NCI-H128 (cell line): ENCODE measurements at regions not wholly inside any gene's neighbourhood (a gene's known extent, or its start where the extent isn't known, plus 50 kb on each side); places are given as distances from the start of the nearest gene placed in this dataset.
A peak's percentile ranks its signal among the peaks of the same experiment; 100 is the strongest.

Experiments used
- DNase-seq: peaks from one replicate; lab custom pipeline; 2025; ENCODE audit not compliant: unreplicated experiment; lab: John Stamatoyannopoulos, UW

DNA sequence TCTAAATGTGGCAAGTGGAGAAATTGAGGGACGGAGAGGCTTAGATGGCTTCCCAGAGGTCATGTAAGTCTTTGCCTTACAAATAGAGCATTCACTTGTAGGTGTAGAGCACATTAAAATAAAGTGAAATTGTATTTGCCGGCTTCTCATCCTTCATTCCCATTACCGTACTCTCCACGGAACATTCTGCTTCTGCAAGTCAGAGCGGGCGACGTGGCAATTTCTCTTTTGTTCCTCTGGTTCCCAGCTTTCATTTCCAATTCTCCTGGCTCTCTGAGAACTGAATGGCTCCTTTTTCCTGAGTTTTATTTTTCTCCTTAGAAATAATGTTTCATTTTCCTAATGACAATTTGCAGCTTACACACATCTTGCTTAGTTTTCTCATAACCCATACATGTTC lies 51.3 kb upstream of the PFKP start:
- DNase-seq = no peak

DNA sequence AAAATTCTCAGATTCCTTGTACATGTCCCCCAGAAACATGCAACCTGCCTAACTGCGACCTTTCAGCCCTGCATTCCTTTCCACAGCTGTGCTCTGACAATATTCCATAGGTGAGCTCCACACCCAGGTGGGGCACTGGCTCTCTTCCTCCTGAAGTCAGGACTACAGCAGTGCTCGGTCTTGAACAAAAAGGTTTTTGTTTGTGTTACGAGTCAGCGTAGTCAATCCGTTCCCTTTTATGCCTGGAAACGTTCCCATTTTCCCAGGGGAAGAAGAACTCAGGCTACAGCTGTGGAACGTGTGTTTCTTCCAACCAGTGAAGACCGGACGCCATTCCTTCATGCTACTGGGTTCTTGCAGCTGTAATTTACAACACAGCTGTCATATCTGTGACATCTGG lies 52.4 kb upstream of the PFKP start:
- DNase-seq = no peak

DNA sequence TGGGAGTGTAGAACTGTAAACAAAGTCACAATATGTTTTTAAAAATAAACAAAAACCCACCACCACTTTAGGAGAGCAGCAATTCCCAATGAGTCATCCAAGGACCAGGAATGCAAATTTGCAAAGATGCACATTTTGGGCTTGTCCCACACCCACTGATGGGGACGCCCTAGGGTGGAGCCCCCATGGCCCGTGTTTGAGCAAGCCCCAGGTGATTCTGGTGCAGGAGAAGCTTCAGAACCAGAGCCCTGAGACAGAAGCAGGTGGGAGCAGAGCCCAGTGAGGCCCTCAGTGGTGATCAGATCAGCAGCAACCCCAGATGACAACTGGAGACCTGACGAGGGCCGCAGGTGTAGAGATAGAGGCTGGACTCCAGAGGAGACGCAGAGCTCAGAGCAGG lies 55.1 kb upstream of the PFKP start:
- no peak for DNase-seq

DNA sequence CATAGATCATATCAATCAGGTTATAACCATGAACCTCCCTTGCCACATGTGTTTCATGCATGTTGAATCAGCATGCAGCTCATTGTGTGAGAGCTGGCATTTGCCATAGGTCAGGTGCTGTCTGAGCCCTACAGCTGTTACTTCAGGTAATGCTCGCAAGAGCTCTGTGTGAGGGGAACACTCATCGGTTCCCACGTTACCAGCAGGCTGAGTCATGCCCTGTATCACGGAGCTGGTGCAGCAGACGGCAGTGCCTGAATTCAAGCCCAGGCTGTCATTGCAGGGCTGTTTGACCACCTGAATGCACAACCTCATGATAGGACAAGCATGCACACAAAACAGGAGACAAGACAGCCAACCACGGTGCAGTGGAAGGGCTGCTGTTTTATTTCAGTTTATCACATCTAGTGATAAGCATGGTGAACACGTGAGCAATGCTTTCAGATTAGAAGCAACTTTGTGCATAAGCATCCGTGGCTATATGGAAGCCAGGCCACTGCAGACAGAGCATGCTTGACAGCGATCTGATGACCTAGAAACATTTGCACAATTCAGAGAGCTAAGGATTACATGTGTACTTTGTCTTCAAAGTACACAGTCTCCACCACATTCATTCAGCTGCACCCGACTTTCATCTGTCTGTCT lies 56.4 kb upstream of the PFKP start:
- DNase-seq = peak; percentile 19

DNA sequence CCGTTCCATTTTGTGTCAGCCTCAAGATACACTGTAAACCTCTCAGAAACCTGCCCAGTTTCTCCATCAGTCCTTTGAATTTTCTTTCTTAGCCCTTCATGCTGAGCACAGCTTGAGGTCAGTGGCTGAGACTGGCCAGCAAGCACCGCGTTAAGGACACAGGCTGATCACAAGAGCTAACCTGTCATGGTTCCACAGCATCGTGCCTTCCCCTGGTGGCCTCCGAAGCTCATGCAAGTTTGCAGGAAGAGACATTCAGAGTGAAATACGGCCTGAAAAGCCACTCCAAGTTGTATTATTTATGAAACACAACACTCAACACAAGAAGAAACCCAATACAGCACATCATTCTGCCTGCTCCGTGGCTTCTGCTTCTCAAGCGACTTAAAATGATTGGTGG lies 57.0 kb upstream of the PFKP start:
- peak; percentile 19 for DNase-seq

DNA sequence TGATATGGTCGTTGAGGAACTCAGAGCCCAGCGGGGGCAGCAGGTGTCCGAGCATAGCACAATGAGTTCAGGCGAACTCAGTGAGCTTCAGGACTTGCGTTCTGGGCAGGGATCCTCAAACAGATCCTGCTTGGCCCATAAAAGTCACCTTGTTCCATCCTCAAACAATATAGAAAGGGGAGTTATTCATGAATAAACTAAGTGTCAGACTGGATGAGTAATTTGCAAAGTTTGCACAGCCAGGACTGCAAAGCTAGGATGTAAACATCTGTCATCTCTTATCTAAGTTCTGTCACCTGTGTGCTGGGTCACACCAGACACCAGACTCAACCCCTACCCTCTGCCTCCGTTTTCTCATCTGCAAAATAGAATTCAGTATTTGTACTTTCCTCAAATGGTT lies 58.0 kb upstream of the PFKP start:
- DNase-seq = no peak

DNA sequence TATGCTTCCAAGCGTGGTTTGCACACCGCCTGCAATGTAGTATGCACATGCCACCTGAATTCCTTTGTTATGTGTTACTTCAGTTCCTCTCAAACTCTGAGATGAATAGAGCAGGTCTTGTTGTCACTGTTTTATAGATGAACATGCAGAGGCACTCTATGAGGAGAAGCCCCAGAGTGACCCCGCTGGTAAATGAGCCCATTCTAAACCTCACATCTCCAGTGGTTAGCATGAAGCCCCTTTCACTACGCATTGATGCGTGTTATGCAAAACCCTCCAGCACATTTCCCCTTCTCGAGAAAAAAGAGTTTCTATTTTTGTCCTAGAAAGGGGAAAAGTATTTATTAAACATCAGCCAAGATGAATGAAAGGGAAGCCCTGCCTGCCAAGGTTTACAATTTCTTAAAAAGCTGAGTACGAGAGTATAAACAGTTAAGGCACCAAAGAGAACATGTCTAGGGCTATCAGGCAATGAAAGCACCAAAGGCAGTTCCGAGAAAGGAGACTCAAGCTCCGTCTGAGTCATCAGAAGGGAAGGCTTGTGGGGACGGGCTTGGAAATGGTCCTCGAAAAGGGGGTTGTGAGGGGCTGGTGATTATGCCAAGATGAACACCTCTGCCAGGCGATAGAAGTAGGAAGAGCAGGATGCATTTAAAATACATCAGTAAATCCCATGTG lies 58.7 kb upstream of the PFKP start:
- no peak for DNase-seq

DNA sequence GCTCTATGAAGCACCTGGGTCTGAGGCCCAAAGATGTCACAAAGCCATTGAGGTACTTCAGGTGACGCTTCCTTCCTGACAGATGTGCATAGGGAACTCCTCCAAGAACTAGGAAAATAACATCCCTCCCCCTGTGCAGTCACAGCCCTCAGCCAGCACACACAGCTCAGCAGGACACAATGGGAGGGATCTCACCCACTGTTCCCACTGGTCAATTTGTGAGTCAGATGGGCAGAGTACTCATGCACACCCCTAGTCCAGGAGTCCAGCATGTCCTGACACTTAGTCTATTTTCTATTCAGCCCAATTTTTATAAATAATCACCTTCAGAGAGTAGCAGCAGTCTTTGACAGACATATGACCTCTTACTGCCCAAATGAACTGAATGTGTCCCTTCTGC lies 60.7 kb upstream of the PFKP start:
- no peak for DNase-seq

DNA sequence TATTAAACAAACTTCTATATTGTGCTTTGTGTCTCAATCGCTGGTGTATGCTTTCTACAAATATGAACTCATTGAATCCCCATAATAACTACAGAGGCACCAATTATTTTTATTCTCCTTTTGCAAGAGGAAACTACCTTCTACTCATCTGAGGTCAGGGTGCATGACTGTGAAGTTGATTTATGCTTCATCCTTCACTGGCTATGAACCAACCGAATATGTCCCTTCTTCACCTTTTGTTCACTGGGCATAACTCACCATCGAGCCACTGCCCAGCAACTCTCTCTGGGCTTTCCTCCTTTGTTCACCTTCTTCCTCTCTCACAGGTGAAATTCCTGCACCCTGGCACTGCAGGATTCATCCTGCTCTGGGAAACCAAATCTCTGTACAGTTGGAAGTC lies 61.3 kb upstream of the PFKP start:
- no peak for DNase-seq

DNA sequence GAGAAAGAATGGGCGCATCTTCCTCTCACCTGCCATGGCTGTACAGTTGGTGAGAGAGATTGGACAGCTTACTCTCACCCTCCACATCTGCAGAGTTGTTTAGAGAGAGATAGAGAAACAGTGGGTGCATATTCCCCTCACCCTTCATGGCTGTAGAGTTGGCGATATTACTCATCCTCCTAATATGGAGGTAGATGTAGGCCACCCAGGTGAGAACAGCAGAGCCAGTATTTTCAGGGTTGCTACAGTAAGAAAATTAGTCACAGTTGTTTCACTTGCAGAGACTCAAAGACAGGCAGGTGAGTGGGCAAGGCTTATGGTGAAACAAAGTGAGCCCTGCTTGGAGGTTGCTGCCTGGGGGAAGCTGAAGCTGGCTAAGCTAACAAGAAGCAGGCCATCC lies 65.0 kb upstream of the PFKP start:
- DNase-seq = no peak

DNA sequence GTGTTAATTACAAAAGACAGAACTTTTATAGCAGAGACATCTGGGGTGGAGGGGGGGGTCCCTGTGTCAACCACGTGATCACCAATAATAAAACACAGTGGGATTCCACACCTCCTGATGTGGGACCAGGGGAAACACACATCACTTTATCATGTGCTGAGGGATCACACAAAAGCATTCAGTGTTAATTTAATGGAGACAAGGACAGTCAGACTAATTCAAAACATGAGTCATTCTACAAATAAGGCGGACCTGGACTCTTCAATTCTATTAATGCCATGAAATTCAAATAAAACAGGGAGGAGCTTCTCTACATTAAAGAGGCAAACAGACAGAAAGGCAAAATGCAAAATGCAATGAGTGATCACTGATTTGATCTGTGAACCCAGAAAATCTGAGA lies 67.3 kb upstream of the PFKP start:
- no peak for DNase-seq

DNA sequence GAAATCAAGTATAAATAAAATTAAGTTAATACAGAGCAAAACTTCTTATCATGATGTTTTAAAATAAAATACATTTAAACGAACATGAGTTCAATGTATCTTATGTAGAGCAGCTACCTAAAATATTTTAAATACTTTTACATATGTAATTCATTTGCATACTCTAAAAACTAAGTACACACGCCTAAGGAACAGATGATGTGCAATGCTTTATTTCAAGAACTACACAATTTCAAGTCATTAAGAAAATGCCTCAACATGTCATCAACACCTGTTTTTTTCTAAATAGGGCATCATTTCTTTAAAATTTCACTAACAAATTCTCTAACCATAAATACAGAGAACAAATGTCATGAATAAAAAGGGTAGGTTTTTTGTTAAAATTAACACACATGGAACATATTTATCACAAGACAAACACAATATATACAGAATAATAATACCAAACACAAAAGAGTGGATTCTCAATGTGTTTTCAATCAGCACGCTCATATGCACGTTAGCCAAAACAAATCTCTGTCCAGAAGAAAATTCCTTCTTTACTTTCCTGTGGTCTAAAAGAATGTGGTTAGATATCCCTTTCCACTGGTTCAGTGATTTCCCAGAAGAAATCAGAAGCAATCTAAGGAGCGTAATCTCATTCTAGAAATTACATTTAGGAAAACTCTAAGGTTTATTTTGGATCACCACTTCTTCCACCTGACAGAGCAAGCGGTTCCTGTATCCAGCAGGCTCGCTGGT lies 73.0 kb upstream of the PFKP start:
- no peak for DNase-seq

DNA sequence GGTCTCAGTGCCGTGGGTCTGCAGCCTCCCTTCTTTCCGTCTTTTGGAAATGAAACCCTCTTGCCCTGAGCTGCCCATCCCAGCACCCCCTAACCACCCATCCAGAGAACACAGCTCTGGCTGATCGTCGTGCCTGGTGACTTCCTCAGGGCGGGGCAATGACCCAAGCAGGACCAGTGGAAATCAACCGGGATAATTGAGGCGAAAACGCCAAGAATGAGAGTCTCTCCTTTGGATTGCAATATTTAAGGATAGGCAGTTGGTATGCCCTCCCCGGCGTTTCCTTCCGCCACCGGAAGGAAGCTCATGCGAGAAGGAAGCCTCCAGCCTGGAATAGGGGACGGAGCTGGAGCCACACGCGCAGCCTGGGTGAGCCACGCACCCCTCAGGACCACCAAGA lies 73.7 kb upstream of the PFKP start:
- no peak for DNase-seq

DNA sequence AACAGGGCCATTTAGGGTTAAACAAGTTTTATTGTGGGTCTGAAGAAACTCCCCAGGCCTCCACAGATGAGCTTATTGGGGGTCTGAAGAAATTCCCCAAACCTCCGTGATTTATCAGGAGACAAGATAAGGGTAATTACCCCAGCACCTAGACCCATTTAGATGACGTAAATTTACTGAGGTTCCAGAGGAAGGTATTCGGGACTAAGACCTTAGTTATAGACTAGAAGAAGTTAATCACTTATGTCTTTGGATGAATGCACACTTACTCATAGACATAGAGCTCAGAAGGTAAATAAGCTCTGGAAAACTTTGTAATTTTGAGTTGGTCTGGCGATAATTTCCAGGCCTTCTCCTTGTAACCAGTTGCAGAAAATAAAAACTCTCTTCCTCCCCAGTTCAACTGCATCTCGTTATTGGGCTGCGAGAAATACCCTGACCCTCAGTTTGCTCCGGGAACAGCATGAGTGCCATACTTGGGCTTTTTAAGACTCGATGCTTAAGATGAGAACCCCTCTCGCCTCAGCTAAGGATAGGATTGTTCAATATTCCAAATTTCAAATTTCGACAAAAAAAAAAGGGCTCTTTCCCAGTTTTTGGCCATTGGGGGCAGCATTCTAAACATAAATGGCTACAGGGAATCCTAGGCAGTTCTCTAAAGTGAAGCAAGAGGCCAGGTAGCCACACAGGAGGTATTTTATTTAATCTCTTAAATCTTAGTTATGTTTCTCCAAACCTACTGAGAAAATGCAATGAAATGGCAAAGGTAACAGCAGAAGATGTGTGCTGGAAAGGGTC lies 74.7 kb upstream of the PFKP start:
- no peak for DNase-seq

DNA sequence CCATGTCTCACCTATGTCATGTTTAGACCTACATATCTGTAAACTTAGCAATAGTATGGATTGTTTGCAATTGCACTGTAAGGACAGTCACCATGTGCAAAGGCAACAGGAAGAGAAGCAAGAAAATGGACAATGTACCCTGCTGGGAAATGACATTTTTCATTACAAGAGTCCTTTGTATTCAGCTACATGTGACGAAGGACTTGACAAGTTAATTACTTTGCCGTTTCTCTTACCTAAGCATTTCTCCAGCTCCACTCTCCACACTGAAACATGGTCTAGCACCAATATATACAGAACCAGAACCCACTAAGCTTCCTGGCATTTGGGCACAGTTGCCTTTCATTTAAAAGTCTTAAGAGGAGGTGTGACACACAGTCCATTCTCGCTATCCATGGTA lies 76.6 kb upstream of the PFKP start:
- DNase-seq = no peak

DNA sequence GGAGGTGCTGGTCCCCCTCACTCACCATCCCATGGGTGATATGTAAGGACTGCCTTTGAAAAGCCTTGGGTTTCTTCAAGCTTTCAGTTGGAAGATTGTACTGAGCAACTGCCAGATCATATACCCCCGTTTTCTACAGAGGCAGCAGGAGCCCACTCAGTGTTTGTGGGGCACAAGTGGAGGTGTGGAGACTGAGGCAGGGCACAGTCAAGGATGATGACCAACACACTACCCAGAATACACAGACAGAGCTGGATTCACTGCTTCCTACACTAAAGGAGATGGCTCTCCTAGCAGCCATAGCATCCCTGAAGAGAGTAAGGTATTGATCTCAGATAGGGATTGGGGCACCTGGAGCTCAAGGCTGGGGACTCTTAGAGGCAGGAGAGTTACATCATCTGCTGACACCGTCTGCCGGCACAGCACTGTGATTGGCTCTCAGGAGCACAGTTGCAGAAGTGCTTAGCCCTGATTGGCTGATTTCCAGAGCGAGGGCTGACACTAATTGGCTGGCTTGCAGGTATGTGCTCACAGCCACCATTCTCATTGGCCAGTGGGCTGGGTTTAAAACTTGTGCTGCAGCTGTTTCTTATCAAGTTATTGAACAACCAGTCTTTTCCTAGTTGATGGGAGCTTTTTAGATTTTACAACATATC lies 77.9 kb upstream of the PFKP start:
- DNase-seq = no peak

DNA sequence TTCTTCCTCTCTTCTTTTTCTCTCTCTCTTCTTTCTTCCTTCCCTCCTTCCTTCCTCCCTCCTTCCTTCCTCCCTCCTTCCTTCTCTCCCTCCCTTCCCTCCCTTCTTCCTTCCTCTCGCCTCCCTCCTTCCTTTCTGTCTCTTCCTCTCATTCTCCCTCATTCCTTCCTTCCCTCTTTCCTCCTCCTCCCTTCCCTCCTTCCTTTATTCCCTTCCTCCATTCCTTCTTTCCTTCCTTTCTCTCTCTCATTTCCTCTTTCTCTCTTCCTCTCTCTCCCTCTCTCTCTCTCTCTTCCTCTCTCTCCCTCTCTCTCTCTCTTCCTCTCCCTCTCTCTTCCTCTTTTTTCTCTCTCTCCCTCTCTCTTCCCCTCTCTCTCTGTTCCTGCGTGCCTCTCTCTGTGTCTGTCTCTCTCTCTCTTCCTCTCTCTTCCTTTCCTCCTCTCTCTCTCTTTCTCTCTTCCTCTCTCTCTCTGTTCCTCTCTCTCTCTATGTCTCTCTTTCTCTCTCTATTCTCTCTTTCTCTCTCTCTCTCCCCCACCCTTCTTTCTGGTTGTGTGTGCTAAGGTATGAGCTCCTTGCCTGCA lies 80.1 kb upstream of the PFKP start:
- DNase-seq = no peak

DNA sequence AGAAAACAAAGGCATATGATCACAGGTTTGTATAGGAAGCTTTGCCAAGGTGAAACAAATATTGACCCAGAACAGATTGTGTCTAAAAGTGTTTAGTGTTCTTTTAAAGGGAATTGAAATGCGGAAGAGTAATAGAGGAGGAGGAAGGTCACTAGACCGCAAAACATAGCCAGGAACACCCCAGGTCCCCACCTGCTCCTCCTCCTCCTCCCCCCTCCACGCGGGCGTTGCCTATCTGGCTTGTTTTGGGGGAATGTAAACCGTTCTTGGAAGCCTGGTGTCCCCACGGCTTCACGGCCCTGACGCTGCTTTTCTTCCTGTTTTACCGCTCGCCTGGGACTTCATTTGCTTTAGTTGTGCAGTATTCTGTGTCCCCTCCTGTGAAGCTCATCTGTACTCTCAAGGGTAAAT lies 81.0 kb upstream of the PFKP start:
- DNase-seq = no peak

DNA sequence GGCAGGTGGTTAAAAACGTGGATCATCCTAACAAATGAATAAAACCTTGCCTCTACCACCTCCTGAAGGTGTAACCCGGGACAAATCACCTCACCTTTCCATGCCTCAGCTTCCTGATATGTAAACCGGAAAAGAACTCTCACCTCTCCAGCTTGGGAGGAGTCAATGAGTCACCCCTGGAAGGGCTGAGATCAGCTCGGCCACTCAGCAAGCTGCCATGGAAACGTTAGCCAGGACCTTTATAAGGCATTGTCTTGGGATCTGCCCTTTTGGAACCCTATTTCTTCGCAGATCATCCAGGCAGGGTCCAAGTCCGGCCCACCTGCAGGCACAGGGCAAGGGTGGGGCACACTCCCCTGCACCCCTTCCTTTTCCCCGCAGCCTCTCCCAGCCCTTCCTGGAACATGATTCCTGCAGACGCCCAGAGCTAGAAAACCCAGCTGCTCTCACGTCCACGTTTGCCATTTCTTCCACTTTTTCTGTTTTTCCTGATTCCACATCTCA lies 81.6 kb upstream of the PFKP start:
- no peak for DNase-seq

DNA sequence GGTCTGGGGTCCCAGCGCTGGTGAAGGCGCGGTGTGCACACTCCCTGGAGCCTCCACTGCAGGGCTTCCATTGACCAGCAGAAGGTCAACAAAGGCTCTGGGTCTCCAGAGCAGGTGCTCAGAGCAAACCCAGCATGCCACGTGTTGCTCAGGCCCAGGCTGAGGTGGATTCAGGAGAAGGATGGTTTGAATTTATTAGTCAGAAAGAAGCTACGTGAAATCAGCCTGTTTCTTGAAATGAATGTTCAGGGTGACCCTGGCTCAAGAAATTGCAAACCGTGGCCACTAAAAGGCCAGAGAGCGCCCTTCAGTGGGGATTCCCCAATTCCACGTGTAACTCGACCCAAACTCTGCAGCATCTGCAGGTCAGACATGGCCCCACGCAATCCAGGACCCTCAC lies 82.7 kb upstream of the PFKP start:
- no peak for DNase-seq

DNA sequence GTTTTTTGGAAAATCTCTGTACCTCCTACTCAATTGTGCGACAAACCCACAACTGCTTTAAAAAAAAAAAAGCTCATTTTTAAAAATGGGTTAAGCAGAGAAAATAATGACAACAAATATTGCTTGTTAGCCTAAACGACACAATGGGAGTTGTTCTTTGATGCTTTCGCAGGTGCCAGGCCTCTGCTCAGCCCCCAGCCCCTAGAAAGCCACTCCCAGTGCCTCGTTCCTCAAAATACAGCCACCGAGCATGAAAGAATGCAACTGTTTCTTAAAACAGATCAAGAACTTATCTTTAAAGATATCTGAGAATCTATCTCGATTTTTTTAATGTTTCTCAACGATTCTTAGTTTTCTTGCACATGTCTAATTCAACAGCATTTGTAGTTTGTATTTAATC lies 85.2 kb upstream of the PFKP start:
- DNase-seq = no peak
